GM12891 (cell line): ENCODE measurements at regions not wholly inside any gene's neighbourhood (a gene's known extent, or its start where the extent isn't known, plus 50 kb on each side); places are given as distances from the start of the nearest gene placed in this dataset.
A peak's percentile ranks its signal among the peaks of the same experiment; 100 is the strongest.

Experiments
- DNase-seq: peaks from one replicate; pipeline ENCODE4 v3.0.0; 2011; ENCODE audit warnings: low spot score; ENCODE audit not compliant: insufficient read length
- FAIRE-seq: peaks from 2 replicates; lab custom pipeline; 2011; peaks lifted over from hg19 to GRCh38; lab: Jason Lieb, UNC
- PAX5 ChIP-seq: IDR thresholded peaks from 2 replicates; pipeline ENCODE4 v1.6.1; 2011; ENCODE audit warnings: low read length, moderate library complexity, mild to moderate bottlenecking; ENCODE audit not compliant: insufficient read depth, severe bottlenecking
- POLR2A ChIP-seq: IDR thresholded peaks from 2 replicates; pipeline ENCODE4 v1.6.1; 2011; ENCODE audit warnings: low read depth, low read length, control low read depth
- POLR2AphosphoS5 ChIP-seq: IDR thresholded peaks from 2 replicates; pipeline ENCODE4 v1.6.1; 2011; ENCODE audit warnings: low read depth, low read length, control low read depth
- POU2F2 ChIP-seq: IDR thresholded peaks from 2 replicates; pipeline ENCODE4 v1.6.1; 2011; ENCODE audit warnings: low read depth, mild to moderate bottlenecking, control low read depth, low read length, moderate library complexity
- SPI1 ChIP-seq: IDR thresholded peaks from 2 replicates; pipeline ENCODE4 v1.6.1; 2011; ENCODE audit warnings: low read depth, low read length, control low read depth
- TAF1 ChIP-seq: IDR thresholded peaks from 2 replicates; pipeline ENCODE4 v1.6.1; 2011; ENCODE audit warnings: low read depth, low read length, control low read depth

- FAIRE-seq: no peak
- no peak for DNase-seq
- TF ChIP-seq POU2F2 (no peak), TAF1 (no peak), POLR2A (no peak), POLR2AphosphoS5 (no peak), PAX5 (no peak), SPI1 (no peak)
Observed at GRCh38 chr2:66717973-66718372, 283.0 kb downstream of the MEIS1 start.

GRCh38 chr2:66721776-66722175 lies 286.9 kb downstream of the MEIS1 start:
- no peak for TF ChIP-seq POU2F2
- TF ChIP-seq POLR2AphosphoS5: no peak
- no peak for TF ChIP-seq POLR2A
- TF ChIP-seq TAF1: no peak
- TF ChIP-seq SPI1: no peak
- no peak for TF ChIP-seq PAX5
- no peak for FAIRE-seq
- DNase-seq: no peak

GRCh38 chr2:66724241-66724640 lies 289.3 kb downstream of the MEIS1 start:
- TF ChIP-seq POU2F2: no peak
- no peak for TF ChIP-seq PAX5
- TF ChIP-seq TAF1: no peak
- no peak for TF ChIP-seq POLR2A
- TF ChIP-seq SPI1: no peak
- no peak for TF ChIP-seq POLR2AphosphoS5
- FAIRE-seq (no peak), DNase-seq (no peak)

GRCh38 chr2:66729416-66730330 lies 294.7 kb downstream of the MEIS1 start:
- TF ChIP-seq TAF1 (no peak), PAX5 (no peak), POLR2AphosphoS5 (no peak), POLR2A (no peak), POU2F2 (no peak), SPI1 (no peak)
- no peak for FAIRE-seq
- DNase-seq: no peak

- DNase-seq (no peak), FAIRE-seq (no peak)
- TF ChIP-seq POLR2A: no peak
- TF ChIP-seq PAX5: no peak
- TF ChIP-seq TAF1: no peak
- TF ChIP-seq POLR2AphosphoS5: no peak
- TF ChIP-seq POU2F2: no peak
- TF ChIP-seq SPI1: no peak
Observed at GRCh38 chr2:66730441-66730840, 295.5 kb downstream of the MEIS1 start.

GRCh38 chr2:66733364-66733999 lies 298.6 kb downstream of the MEIS1 start:
- FAIRE-seq: no peak
- TF ChIP-seq POLR2AphosphoS5 (no peak), TAF1 (no peak), PAX5 (no peak), POU2F2 (no peak), POLR2A (no peak), SPI1 (no peak)
- no peak for DNase-seq

- no peak for FAIRE-seq
- no peak for TF ChIP-seq PAX5
- TF ChIP-seq POLR2AphosphoS5: no peak
- no peak for TF ChIP-seq TAF1
- TF ChIP-seq POLR2A: no peak
- TF ChIP-seq POU2F2: no peak
- peak; percentile 88 for TF ChIP-seq SPI1
- no peak for DNase-seq
Observed at GRCh38 chr2:66748939-66749338, 314.0 kb downstream of the MEIS1 start.

GRCh38 chr2:66749566-66749965 lies 314.6 kb downstream of the MEIS1 start:
- no peak for FAIRE-seq
- TF ChIP-seq SPI1 (no peak), PAX5 (no peak), TAF1 (no peak), POLR2A (no peak), POLR2AphosphoS5 (no peak), POU2F2 (no peak)
- no peak for DNase-seq

- FAIRE-seq: no peak
- TF ChIP-seq POLR2A (no peak), SPI1 (no peak), POLR2AphosphoS5 (no peak), TAF1 (no peak), PAX5 (no peak), POU2F2 (no peak)
Observed at GRCh38 chr2:66753257-66753656, 318.3 kb downstream of the MEIS1 start.

GRCh38 chr2:66753660-66754059 lies 318.7 kb downstream of the MEIS1 start:
- no peak for TF ChIP-seq POLR2AphosphoS5
- no peak for TF ChIP-seq POLR2A
- TF ChIP-seq SPI1: no peak
- TF ChIP-seq PAX5: no peak
- no peak for TF ChIP-seq POU2F2
- no peak for TF ChIP-seq TAF1
- FAIRE-seq (no peak), DNase-seq (no peak)

More at GRCh38 chr2:66753257-66753656, 318.3 kb downstream of the MEIS1 start:
- no peak for DNase-seq
